K562 (cell line): ENCODE measurements at regions not wholly inside any gene's neighbourhood (a gene's known extent, or its start where the extent isn't known, plus 50 kb on each side); places are given as distances from the start of the nearest gene placed in this dataset.

ENCODE experiments used
- ATAC-seq: fragments of 200-7000 bp; cut with Tn5 transposase; 3 replicates; pipeline ENCODE4 v1.9.1; 2020; ENCODE audit warnings: moderate library complexity
- BruUV-seq: library from RNA; stranded (reverse); fragments of 400-500 nt; replicated peaks from 2 replicates; lab custom pipeline; 2021; lab: Mats Ljungman, UMichigan
- CTCF ChIA-PET: fragments of 300-600 bp; formaldehyde crosslinking; extraction: SDS; loops from one replicate; lab custom pipeline; 2021; ENCODE audit warnings: low intra/inter-chr PET ratio; lab: Yijun Ruan, JAX
- POLR2A ChIA-PET: fragments of 300-600, 350-650 bp; sonication (Branson Sonifier 250); formaldehyde crosslinking; extraction: SDS; loops from one replicate; lab custom pipeline; 2021; ENCODE audit warnings: antibody characterized with exemption, inconsistent platforms; lab: Yijun Ruan, JAX
- DNase-seq, 4 experiments: peaks; one replicate each; pipeline versions ENCODE4 v3.0.0 to v3.0.0-alpha.2; 2011 to 2018; ENCODE audit warnings: low spot score in 3 of 4, mixed read lengths in 3 of 4; ENCODE audit errors: extremely low read depth in 1 of 4
- FAIRE-seq: peaks from 2 replicates; lab custom pipeline; 2011; peaks lifted over from hg19 to GRCh38; lab: Jason Lieb, UNC
- H2AFZ ChIP-seq: 2 replicates; pipeline ENCODE4 v1.6.0; 2011; ENCODE audit warnings: low read depth, low read length, control low read depth, inconsistent platforms
- H3K27ac ChIP-seq: fragments of 200-600 bp; 3 replicates; pipeline ENCODE4 v1.8.0; 2011; ENCODE audit warnings: low read depth, mild to moderate bottlenecking, control low read depth, inconsistent platforms, low read length, moderate library complexity, mixed read lengths; ENCODE audit errors: extremely low read depth
- H3K27me3 ChIP-seq, 2 experiments: fragments of 300-600 bp in 1 of 2; 2 replicates in 1 of 2; 3 replicates in 1 of 2; pipeline versions ENCODE4 v1.6.0 to v1.8.0; 2011; ENCODE audit warnings: inconsistent platforms in 2 of 2, low read length in 2 of 2, mild to moderate bottlenecking in 1 of 2, mixed read lengths in 1 of 2, moderate library complexity in 1 of 2; ENCODE audit not compliant: control insufficient read depth in 2 of 2, insufficient read depth in 2 of 2
- H3K36me3 ChIP-seq: fragments of 300-600 bp; 3 replicates; pipeline ENCODE4 v1.8.0; 2011; ENCODE audit warnings: mild to moderate bottlenecking, low read length, inconsistent platforms; ENCODE audit not compliant: control insufficient read depth, insufficient read depth
- H3K4me1 ChIP-seq, 2 experiments: fragments of 200-600 bp in 1 of 2; replicated peaks in 1 of 2; 2 replicates in 1 of 2; 3 replicates in 1 of 2; pipeline versions ENCODE4 v1.5.1 to v1.8.0; 2011; ENCODE audit warnings: inconsistent platforms in 2 of 2, low read length in 2 of 2, mild to moderate bottlenecking in 1 of 2, mixed read lengths in 1 of 2, moderate library complexity in 1 of 2; ENCODE audit not compliant: control insufficient read depth in 2 of 2, insufficient read depth in 2 of 2
- H3K4me2 ChIP-seq: 2 replicates; pipeline ENCODE4 v1.6.1; 2011; ENCODE audit warnings: low read length, control low read depth, inconsistent platforms, mixed read lengths; ENCODE audit not compliant: insufficient read depth
- H3K4me3 ChIP-seq: fragments of 200-600 bp; sonication (generic), shearing (Covaris generic); 2 replicates; pipeline ENCODE4 v1.5.1; 2016; ENCODE audit warnings: control low read depth, inconsistent platforms
- H3K79me2 ChIP-seq: fragments of 200-600 bp; 3 replicates; pipeline ENCODE4 v1.8.0; 2011; ENCODE audit warnings: low read length, inconsistent platforms; ENCODE audit not compliant: control insufficient read depth, insufficient read depth
- H3K9ac ChIP-seq, 2 experiments: 2 replicates each; pipeline versions ENCODE4 v1.6.0 to v1.6.1; 2011; ENCODE audit warnings: low read depth in 2 of 2, low read length in 2 of 2, control low read depth in 1 of 2, inconsistent platforms in 1 of 2, mild to moderate bottlenecking in 1 of 2, mixed read lengths in 1 of 2; ENCODE audit not compliant: insufficient read depth in 1 of 2
- H3K9me1 ChIP-seq: one replicate; pipeline ENCODE4 v1.6.0; 2011; ENCODE audit warnings: inconsistent platforms, mild to moderate bottlenecking, low read length, moderate library complexity; ENCODE audit not compliant: control insufficient read depth, insufficient read depth
- H3K9me3 ChIP-seq: replicated peaks from 2 replicates; pipeline ENCODE4 v1.5.1; 2011; ENCODE audit warnings: low read depth, low read length, inconsistent platforms; ENCODE audit not compliant: control insufficient read depth, insufficient read depth
- H4K20me1 ChIP-seq: replicated peaks from 2 replicates; pipeline ENCODE4 v1.6.1; 2011; ENCODE audit warnings: low read length, inconsistent platforms, mixed read lengths; ENCODE audit not compliant: control insufficient read depth, insufficient read depth
- WGBS: fragments of 100-300 bp; shearing (Covaris generic); methylation state at CpG from one replicate; pipeline ENCODE4 v1.1.6; 2016; ENCODE audit warnings: low coverage, mixed read lengths; ENCODE audit not compliant: insufficient coverage; ENCODE audit errors: missing lambda C conversion rate; 5-methylcytosine and 5-hydroxymethylcytosine counted together
- in situ Hi-C: fragments of 300-500 bp; cut with MboI; formaldehyde crosslinking; loops from 4 replicates; pipeline ENCODE4 v1.15.0; 2018; ENCODE audit warnings: inconsistent platforms, mixed read lengths
- intact Hi-C: fragments of 100-400 bp; cut with micrococcal nuclease; formaldehyde crosslinking; loops from 2 replicates; pipeline ENCODE4 v1.14.2; 2022
- TF ChIP-seq, protein P1 (sequence below): sonication (generic); formaldehyde crosslinking; IDR thresholded peaks from 2 replicates; pipeline ENCODE4 v1.8.1; 2023; ENCODE audit warnings: missing genetic modification reagents, mild to moderate bottlenecking, borderline replicate concordance
- TF ChIP-seq, protein P2 (sequence below): sonication (generic); formaldehyde crosslinking; IDR thresholded peaks from 2 replicates; pipeline ENCODE4 v1.8.1; 2022; ENCODE audit warnings: missing genetic modification reagents
- TF ChIP-seq, protein P3 (sequence below): fragments of 200-600 bp; sonication (generic); IDR thresholded peaks from one replicate; pipeline ENCODE4 v1.6.1; 2012; ENCODE audit warnings: mild to moderate bottlenecking, low read depth, low read length, inconsistent platforms

DNA sequence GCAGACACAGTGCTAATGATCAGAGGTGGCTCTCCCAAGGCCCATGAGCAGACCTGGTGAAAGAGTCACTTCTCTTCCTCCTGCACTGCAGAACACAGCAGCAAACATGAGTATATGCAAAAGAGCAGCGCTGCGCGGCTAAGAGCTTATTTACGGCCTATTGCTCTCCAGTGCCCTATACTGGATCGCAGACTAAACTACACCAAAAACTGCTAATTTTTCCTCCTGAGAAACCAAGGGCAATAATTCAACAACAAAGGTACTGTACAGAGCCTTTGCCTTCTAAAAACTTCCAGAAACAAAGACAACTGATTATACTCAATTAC, 702.5 kb downstream of the ARAP2 start:
- Histone ChIP-seq H3K9me3 (no peaks in the 10 kb centered on the region), H3K27me3 (no peaks in the 10 kb centered on the region), H3K79me2 (no peaks in the 10 kb centered on the region), H3K36me3 (no peaks in the 10 kb centered on the region), H3K27ac (no peak overlapping the region), H3K4me3 (no peak overlapping the region), H4K20me1 (no peaks in the 10 kb centered on the region), H3K9ac (no peak overlapping the region), H3K4me2 (no peak overlapping the region), H2AFZ (no peak overlapping the region), H3K4me1 (no peaks in the 10 kb centered on the region), H3K9me1 (no peaks in the 10 kb centered on the region)
- FAIRE-seq (no peak), DNase-seq (no peak), ATAC-seq (no peak)
- ChIA-PET POLR2A (no interaction called here), CTCF (no interaction called here)
- WGBS = 4% methylated on average over 5 of the region's 5 CpGs
- no TSS peak for BruUV-seq
- intact Hi-C loops (no loop called here), in situ Hi-C loops (no loop called here)
- TF ChIP-seq, protein P1, sequence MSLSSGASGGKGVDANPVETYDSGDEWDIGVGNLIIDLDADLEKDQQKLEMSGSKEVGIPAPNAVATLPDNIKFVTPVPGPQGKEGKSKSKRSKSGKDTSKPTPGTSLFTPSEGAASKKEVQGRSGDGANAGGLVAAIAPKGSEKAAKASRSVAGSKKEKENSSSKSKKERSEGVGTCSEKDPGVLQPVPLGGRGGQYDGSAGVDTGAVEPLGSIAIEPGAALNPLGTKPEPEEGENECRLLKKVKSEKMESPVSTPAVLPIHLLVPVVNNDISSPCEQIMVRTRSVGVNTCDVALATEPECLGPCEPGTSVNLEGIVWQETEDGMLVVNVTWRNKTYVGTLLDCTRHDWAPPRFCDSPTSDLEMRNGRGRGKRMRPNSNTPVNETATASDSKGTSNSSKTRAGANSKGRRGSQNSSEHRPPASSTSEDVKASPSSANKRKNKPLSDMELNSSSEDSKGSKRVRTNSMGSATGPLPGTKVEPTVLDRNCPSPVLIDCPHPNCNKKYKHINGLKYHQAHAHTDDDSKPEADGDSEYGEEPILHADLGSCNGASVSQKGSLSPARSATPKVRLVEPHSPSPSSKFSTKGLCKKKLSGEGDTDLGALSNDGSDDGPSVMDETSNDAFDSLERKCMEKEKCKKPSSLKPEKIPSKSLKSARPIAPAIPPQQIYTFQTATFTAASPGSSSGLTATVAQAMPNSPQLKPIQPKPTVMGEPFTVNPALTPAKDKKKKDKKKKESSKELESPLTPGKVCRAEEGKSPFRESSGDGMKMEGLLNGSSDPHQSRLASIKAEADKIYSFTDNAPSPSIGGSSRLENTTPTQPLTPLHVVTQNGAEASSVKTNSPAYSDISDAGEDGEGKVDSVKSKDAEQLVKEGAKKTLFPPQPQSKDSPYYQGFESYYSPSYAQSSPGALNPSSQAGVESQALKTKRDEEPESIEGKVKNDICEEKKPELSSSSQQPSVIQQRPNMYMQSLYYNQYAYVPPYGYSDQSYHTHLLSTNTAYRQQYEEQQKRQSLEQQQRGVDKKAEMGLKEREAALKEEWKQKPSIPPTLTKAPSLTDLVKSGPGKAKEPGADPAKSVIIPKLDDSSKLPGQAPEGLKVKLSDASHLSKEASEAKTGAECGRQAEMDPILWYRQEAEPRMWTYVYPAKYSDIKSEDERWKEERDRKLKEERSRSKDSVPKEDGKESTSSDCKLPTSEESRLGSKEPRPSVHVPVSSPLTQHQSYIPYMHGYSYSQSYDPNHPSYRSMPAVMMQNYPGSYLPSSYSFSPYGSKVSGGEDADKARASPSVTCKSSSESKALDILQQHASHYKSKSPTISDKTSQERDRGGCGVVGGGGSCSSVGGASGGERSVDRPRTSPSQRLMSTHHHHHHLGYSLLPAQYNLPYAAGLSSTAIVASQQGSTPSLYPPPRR = no peak
- TF ChIP-seq, protein P2, sequence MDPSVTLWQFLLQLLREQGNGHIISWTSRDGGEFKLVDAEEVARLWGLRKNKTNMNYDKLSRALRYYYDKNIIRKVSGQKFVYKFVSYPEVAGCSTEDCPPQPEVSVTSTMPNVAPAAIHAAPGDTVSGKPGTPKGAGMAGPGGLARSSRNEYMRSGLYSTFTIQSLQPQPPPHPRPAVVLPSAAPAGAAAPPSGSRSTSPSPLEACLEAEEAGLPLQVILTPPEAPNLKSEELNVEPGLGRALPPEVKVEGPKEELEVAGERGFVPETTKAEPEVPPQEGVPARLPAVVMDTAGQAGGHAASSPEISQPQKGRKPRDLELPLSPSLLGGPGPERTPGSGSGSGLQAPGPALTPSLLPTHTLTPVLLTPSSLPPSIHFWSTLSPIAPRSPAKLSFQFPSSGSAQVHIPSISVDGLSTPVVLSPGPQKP (CRISPR knock-in tag) = no peak
- TF ChIP-seq, protein P3, sequence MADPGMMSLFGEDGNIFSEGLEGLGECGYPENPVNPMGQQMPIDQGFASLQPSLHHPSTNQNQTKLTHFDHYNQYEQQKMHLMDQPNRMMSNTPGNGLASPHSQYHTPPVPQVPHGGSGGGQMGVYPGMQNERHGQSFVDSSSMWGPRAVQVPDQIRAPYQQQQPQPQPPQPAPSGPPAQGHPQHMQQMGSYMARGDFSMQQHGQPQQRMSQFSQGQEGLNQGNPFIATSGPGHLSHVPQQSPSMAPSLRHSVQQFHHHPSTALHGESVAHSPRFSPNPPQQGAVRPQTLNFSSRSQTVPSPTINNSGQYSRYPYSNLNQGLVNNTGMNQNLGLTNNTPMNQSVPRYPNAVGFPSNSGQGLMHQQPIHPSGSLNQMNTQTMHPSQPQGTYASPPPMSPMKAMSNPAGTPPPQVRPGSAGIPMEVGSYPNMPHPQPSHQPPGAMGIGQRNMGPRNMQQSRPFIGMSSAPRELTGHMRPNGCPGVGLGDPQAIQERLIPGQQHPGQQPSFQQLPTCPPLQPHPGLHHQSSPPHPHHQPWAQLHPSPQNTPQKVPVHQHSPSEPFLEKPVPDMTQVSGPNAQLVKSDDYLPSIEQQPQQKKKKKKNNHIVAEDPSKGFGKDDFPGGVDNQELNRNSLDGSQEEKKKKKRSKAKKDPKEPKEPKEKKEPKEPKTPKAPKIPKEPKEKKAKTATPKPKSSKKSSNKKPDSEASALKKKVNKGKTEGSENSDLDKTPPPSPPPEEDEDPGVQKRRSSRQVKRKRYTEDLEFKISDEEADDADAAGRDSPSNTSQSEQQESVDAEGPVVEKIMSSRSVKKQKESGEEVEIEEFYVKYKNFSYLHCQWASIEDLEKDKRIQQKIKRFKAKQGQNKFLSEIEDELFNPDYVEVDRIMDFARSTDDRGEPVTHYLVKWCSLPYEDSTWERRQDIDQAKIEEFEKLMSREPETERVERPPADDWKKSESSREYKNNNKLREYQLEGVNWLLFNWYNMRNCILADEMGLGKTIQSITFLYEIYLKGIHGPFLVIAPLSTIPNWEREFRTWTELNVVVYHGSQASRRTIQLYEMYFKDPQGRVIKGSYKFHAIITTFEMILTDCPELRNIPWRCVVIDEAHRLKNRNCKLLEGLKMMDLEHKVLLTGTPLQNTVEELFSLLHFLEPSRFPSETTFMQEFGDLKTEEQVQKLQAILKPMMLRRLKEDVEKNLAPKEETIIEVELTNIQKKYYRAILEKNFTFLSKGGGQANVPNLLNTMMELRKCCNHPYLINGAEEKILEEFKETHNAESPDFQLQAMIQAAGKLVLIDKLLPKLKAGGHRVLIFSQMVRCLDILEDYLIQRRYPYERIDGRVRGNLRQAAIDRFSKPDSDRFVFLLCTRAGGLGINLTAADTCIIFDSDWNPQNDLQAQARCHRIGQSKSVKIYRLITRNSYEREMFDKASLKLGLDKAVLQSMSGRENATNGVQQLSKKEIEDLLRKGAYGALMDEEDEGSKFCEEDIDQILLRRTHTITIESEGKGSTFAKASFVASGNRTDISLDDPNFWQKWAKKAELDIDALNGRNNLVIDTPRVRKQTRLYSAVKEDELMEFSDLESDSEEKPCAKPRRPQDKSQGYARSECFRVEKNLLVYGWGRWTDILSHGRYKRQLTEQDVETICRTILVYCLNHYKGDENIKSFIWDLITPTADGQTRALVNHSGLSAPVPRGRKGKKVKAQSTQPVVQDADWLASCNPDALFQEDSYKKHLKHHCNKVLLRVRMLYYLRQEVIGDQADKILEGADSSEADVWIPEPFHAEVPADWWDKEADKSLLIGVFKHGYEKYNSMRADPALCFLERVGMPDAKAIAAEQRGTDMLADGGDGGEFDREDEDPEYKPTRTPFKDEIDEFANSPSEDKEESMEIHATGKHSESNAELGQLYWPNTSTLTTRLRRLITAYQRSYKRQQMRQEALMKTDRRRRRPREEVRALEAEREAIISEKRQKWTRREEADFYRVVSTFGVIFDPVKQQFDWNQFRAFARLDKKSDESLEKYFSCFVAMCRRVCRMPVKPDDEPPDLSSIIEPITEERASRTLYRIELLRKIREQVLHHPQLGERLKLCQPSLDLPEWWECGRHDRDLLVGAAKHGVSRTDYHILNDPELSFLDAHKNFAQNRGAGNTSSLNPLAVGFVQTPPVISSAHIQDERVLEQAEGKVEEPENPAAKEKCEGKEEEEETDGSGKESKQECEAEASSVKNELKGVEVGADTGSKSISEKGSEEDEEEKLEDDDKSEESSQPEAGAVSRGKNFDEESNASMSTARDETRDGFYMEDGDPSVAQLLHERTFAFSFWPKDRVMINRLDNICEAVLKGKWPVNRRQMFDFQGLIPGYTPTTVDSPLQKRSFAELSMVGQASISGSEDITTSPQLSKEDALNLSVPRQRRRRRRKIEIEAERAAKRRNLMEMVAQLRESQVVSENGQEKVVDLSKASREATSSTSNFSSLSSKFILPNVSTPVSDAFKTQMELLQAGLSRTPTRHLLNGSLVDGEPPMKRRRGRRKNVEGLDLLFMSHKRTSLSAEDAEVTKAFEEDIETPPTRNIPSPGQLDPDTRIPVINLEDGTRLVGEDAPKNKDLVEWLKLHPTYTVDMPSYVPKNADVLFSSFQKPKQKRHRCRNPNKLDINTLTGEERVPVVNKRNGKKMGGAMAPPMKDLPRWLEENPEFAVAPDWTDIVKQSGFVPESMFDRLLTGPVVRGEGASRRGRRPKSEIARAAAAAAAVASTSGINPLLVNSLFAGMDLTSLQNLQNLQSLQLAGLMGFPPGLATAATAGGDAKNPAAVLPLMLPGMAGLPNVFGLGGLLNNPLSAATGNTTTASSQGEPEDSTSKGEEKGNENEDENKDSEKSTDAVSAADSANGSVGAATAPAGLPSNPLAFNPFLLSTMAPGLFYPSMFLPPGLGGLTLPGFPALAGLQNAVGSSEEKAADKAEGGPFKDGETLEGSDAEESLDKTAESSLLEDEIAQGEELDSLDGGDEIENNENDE = peak; percentile 84
